ELR (cell line): ENCODE measurements at regions not wholly inside any gene's neighbourhood (a gene's known extent, or its start where the extent isn't known, plus 50 kb on each side); places are given as distances from the start of the nearest gene placed in this dataset.
A peak's percentile ranks its signal among the peaks of the same experiment; 100 is the strongest.

Experiments used
- DNase-seq: peaks from one replicate; pipeline ENCODE4 v3.0.0-alpha.2; 2015; ENCODE audit warnings: low read depth

DNA sequence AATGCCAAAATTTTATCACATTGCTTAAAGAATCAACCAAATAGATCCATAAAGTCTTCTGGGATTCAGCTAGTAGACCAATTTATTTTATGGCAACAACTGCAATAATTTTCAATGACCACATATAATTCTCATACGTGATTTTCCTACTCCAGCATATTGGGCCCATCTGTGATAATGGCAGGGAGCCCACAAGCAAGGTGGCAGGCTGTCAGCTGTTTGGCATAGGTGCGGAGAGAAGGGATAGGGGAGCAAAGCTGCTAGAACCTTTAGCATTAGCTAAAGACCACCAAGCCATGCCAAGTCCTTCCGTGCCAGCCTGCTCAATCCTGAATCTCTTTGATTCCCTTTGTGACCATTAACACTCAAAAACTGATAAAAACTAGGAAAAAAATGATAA lies 721.2 kb downstream of the XPNPEP1 start:
- DNase-seq = no peak

DNA sequence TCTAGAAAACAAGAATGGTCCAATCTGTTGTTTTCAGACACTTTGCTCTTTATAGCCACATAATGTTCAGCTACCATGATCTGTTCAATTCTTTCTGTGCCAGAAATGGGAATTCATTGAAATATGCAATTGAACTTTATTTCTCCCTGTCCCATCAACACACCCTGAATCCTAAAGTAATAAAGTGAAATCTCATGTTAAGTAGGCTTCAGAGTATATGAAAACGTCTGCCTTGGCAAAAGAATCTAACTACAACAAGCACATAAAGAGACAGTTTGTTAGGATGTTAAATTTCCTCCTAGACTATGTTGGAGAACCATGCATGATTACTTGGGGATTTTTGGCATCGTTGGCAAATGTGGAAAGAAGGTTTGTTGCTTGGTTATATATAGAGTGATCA lies 722.7 kb downstream of the XPNPEP1 start:
- DNase-seq = no peak

DNA sequence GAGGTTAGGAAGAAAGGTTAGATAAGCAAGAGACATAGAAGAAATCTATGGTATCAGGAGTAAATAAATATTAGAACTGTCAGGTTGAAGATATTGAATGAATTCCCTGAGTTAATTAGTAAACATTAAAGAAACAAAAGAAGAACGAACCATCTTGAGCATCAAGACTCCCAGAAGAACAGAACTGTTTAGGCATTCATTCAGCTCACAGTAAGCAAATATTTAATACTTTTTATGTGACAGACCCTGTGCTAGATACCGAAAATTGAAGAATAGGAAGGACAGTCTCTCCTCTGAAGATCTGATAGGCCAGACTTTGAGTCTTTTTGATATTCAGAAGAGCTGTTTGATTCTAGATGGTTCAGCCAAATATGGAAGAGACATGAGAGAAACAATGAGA lies 731.5 kb downstream of the XPNPEP1 start:
- DNase-seq = no peak

DNA sequence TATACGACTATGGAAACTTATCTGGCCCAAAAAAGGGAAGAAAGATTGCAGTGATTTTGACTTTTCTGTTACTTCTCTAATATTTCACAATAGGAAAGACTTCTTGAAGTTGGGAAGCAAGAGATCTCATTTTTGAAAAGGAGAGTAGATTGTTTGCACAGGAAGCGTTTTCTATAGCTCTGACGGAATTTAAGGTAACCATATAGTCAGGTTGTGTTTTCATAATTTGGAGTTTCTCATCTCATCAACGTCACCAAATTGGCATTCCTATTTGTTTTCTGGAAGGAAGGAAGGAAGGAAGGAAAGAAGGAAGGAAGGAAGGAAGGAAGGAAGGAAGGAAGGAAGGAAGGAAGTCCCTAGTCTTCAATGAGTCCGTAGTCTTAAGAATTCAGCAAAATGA lies 732.0 kb downstream of the XPNPEP1 start:
- no peak for DNase-seq

DNA sequence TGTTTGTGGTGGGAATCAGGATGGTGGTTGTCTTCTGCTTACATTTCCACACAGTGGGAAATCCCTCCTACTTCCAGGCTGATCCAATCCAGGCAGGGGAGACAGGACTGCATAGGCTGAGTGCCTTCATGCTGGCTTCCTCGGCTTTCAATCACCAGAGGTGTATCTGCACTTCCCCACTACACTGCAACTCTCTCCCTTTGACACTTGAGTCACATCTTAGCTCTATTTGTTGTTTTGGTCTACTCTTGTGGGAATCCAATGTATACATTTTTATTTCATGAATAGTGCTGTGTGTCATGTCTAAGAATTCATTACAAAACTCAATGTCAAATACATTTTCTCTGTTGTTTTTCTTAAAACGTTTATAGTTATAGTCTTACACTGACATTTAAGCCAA lies 735.6 kb downstream of the XPNPEP1 start:
- peak; percentile 76 for DNase-seq

DNA sequence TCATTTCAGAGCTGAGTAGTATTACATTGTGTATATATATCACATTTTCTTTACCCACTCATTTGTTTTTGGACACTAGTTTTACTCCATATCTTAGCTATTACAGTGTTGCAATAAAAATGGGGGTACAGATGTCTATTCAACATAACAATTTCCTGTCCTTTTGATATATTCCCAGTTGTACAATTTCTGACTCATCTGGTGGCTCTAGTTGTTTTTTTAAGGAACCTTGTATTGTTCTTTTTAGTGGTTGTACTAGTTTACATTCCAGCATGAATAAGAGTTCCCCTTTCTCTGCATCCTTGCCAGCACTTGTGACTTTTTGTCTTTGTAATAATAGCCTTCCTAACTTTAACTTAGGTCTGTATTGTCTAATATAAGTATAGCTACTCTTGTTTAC lies 739.9 kb downstream of the XPNPEP1 start:
- DNase-seq = peak; percentile 62

DNA sequence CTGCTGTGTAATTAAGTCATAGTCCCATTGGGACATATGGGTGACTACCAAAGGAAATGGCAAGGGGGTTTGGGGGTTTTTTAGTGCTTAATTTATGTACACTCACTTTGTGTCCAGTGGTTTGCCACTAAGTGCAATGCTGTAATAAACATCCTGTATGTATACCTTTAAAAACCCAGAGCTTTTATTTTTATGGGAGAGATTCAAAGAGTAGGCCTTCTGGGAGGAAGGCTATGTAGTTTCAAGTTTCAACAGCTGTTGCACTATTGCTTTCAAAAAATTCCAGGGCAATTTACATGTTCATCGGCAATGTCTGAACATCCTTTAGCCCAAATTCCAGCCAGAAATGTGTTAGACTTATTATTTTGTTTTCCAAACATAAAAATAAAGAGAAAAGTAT lies 744.7 kb downstream of the XPNPEP1 start:
- no peak for DNase-seq

DNA sequence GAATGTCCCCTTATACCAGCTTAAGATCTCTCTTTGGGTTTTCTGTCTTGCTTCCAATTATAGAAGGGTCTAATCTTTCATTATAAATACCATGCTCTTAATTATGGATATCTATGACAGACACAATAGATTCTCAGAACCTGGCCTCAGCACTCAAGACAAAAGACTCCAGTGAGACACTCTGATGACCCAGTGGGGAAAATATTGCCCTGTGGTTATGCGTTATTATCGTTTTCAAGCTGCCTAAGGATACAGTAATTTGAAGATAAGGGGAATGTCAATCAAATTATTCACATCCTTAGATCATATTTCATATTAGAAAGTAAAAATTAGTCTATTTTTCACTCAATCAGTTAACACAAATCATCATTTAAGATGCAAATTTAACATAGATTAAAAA lies 748.8 kb downstream of the XPNPEP1 start:
- DNase-seq = no peak

DNA sequence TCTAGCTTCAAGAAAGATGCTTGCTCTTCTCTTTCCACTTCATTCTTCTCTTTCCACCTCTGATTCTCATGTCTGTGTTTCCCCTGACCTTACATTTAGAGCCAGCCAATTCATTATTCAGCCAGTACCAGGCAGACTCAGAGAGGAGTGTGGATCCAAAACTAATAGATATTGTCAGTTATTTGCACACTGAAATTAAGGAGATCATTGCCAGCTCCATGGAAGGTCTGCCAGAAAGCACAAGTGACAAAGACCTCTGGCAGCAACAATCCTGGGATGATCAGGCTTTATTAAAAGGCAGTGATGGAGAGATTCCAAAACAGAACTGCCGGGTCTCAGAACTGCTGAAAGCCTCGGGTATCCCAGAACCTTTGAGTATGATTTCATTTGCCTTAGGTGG lies 749.4 kb downstream of the XPNPEP1 start:
- no peak for DNase-seq

DNA sequence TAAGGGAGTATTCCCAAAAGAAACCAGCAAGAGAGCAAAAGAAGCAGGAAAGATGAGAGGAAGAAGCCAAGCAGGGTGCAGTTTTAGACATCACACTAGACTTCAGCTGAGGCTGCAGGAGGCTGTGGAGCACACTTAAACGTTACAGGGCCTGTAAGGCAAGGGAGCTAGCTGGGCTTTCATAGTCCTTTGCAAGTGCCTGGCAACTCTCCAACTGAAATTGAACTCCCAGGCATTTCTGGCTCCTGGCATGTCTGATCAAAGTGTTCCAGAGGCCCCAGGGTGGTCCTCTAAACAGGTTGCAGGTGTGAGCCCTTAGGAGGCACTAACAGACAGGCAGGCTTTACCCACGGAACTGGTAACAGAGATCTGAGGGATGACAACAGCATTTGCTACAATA lies 750.2 kb downstream of the XPNPEP1 start:
- DNase-seq = no peak

DNA sequence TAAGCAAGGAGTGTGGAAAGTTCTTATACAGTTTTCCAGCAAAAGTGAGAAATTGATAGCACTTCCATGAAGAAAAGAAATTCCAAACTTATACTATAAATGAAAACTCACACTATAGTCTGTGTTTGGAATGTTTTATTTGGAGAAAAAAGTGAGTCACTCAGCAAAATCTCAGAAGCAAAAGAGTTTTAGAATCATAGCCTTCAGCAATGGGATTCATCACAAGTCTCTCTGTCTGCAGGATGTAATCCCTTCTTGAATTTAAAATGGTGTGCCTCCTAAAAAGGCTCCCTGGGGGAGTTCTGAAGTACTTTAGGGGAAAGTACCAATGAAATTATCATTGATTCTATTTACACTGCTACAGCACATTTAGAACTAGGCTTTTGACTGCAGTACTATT lies 756.4 kb downstream of the XPNPEP1 start:
- peak; percentile 42 for DNase-seq

DNA sequence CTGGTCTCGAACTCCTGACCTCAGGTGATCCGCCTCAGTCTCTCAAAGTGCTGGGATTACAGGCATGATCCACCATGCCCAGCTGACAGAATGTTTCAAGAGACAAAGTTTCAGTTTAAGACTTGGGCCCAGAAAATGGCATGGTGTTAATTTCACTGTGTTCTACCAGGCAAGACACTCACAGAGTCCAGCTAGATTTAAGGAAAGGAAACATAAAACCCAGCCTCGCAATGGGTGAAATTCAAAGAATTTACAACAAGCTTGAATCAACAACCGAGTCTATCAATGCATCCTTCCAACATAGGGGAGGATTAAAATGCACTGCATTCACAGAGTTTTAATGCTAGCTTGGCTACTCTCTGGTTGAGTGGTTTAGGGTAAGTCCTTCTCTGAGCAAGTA lies 764.0 kb downstream of the XPNPEP1 start:
- no peak for DNase-seq

DNA sequence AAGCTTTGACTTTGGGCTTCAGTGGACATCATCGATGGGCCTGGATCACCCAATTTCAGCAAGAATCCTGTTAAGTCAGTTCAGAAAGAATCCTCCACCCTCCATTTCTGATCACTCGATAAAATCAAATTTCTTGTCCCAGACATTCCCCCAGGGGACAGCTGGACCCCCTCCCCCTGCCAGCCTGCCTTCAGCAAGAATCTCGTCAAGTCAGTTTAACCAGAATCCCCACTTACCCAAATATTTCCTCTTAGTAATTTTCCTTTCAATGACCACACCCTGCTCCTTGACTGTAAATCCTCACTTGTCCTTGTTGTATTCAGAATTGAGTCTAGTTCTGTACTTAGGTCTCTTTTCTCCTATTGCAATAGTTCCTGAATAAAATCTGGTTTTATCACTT lies 766.9 kb downstream of the XPNPEP1 start:
- no peak for DNase-seq

DNA sequence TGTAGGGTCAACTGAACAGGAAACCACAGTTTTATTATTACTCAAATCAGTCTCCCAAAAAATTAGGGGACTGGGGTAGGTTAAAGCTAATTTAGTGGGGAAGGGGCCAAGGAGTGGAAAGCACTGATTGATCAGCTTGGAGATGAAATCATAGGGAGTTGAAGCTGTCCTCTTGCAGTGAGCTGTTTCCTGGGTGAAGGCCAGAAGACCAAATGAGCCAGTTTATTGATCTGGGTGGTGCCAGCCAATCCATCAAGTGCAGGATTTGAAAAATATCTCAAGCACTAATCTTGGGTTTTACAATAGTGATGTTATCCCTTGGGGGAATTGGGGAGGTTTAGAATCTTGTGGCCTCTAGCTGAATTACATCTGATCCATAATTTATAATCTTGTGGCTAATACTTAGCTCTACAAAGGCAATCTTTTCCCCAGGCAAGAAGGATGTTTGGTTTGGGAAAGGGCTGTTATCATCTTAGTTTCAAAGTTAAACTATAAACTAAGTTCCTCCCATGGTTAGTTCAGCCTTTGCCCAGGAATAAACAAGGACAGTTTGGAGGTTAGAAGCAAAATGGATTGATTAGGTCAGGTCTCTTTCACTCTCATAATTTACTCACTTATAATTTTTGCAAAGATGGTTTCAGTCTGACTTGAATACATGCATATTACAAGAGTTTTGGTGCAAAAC lies 773.5 kb downstream of the XPNPEP1 start:
- no peak for DNase-seq

DNA sequence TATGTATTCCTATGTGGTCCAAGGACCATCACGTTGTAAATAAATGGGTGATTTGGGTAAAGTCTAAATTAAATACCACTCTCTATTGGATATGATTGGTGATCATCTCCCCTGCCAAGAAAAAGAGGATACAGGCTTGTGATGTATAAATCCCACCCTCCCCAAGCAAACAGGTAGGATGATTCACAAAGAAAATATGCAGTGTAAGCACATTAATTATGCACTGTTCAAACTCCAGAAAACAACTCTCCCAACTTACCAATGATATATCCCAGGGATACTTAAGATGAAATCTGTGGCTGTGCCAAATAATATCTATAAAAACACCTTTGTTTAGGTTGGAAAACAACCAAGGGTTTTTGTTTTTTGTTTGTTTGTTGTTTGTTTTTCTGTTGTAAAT lies 795.9 kb downstream of the XPNPEP1 start:
- no peak for DNase-seq

DNA sequence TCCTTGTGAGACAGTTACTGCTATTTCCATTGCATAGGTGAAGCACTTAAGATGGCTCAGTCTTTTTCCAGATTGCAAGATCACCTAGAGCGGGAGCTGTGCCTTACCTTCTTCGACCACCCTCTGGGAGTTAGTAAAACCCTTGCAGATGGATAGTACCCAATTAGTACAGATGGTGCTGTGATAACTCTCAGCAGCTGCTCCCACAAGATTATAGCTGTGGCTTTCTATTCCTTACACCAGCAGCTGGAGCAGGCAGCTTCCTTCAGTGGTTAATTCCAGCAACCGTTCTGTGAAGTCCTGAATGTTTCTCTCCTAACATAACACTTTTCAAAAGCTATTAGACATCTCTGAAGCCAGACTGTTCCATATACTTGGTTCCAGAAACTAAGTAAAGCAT lies 796.8 kb downstream of the XPNPEP1 start:
- DNase-seq = no peak

DNA sequence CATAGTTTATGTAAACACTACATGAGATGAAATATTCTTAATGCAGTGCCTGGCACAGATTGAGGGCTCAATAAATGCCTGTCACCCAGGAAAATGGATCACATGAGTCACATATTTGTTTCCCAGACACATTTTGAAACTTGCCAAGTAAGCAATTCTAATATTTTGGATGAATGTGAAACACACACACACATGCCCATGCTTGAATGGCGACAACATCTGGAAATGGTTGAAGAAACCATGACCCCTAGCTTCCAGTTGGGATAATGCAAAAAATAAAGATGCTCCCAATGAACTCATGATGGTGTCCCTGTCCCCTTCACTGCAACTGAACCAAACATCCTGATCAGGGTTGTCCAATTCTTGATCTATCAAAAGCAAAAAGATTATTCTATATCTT lies 797.3 kb downstream of the XPNPEP1 start:
- DNase-seq = peak; percentile 10

DNA sequence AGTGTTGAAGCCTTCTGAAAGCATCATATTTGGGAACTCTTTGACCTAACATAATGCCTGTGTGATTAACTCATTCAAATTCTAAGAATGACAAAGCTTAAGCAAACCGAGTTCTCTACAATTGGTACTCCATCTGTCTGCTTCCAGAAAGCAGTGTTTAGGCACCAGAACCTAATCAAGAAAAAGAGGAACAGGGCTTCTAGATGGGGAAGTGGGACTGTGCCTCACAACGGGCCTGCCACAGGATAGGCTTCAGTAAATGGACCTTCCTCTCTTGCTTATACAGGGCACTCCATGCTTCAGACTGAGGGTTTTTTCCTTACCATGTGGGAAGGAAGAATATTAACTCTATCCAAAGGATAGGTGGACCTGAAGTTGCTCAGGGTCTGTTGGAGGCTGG lies 808.1 kb downstream of the XPNPEP1 start:
- no peak for DNase-seq

DNA sequence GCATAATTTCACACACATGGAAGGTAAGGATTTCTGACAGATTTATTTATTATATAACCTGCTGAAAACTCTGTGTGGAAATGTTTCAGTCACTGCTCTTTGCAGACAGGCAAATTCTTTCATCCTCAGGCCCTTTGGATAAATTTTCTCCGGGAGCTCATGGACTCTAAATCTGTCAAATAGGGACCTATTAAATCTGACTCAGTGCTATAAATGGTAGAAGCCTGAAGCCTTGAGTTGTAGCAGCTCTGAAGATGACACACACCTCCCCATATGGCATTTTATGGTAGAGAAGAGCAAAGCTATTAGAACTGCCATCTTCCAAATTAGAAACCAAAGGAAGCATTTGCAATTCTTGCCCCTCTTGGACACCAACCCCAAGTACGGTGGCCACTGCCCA lies 808.7 kb downstream of the XPNPEP1 start:
- no peak for DNase-seq

DNA sequence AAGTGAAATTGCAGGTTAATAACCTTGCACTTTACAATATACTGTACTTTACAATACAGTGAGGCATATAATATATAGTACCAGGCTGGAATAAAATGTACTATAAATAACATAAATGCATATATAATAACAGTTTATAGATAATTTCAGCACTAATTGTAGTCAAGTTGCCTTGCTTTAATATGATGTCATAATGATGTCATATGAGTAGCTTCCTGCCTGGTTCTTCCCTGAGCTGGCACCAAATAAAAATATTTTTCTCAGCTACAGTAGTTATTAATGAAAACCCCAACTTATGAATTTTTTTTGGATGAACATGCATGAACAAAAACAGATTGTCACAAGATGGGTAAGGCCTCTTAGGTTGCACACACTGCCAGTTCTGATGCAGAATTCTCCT lies 816.7 kb downstream of the XPNPEP1 start:
- no peak for DNase-seq

DNA sequence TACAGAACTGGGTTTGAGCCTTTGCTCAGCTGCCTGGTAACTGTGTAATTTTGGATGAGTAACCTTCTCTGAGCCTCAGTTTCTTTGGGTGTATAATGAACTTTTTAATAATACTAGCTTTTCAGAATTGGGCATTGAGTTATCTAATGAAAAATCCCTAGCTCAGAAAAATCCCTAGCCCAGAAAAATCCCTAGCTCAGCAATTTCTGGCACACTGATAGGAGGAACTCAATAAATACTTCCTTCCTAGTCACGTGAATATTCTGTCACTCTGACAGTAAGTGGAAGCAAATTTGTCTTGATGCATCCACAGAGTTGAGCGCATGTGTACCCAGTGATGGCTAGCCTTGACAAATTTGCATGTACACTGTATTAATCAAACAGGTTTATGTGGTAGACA lies 817.6 kb downstream of the XPNPEP1 start:
- DNase-seq = no peak

DNA sequence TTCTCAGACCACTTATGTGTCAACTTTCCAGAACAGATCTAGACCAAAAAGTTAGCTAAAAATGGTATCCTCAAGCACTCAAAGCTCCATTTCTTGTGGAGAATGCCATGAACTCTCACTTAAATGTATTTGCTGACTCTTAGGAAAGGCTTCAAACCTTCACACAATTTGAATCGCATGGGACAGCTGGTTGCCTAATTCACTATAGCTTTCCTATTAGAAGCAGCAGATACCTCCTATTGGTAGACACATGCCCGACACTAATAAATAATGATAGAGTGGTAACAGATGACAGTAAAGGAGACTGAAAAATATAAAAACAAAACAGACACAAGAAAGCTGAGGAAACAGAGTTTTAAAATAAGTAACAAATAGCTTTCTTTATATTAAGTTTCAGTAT lies 818.5 kb downstream of the XPNPEP1 start:
- DNase-seq = no peak

DNA sequence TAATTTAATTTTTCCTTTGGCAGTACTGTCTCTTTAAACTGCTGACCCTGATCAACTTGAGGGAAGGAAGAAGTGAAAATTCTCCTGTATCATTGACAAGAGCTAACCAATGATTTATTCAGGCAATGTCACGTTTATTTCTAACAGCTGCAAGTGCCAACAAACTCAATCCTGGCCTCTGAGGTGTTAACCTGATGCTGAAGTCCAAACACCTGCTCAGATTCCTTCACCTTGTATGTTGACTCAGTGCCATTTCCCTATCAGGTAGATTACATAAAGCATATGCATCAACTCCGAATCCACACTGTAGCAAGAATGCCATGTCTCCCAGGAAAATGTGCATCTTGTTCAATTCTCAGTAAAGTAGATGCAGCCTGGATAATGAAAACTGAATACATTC lies 820.0 kb downstream of the XPNPEP1 start:
- DNase-seq = no peak

DNA sequence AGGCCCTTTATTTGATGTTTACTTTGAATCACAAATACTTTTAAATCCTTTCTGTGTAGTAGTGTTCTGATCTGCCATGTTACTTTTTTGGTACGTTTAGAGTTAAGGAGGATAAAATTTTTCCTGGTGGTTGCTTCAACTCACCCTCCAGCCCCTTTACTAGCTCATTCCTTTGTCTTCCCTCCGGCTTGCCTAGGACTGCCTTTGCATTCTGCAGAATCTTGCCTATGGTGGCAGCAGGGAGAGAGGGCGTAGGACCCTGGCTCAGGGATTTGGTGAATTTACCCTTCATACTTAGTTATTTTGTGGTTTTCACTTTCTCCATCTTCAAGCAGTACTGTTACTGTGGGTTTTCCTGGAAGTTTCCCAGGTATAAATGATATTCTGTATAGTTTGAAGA lies 833.5 kb downstream of the XPNPEP1 start:
- no peak for DNase-seq

DNA sequence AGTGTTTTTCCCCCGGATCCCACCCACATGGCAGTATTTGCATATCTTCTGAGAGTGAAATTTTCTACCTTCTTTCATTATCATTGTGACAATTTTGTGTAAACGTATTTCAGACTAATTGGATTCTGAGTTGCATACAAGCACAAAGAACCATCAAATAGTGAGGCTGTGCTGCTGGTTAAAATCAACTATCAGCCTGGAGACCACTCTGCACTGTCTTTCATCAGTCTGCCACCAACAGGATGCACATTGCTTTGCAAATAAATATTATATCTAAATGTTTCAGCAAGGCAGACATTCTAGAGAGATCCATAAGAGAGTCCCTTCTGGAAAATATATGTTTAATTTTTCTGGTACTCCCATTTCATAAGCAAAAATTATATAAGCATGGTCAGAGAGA lies 851.8 kb downstream of the XPNPEP1 start:
- peak; percentile 4 for DNase-seq
